ENCODE measurements at regions not wholly inside any gene's neighbourhood (a gene's known extent, or its start where the extent isn't known, plus 50 kb on each side); places are given as distances from the start of the nearest gene placed in this dataset.

- ATAC-seq (no peak), DNase-seq (ENCODE audit: low spot score) (no peak)
These were observed 284.0 kb upstream of the MC4R start for GRCh38 chr18:60656553-60656952.

- ATAC-seq (no peak), DNase-seq (ENCODE audit: low spot score) (no peak)
These were observed 289.9 kb upstream of the MC4R start for GRCh38 chr18:60662491-60662890.

- DNase-seq (ENCODE audit: low spot score) = no peak
- no peak for ATAC-seq
These were observed 290.8 kb upstream of the MC4R start for GRCh38 chr18:60663060-60663989.

GRCh38 chr18:60664736-60665135, 292.2 kb upstream of the MC4R start:
- DNase-seq (ENCODE audit: low spot score) = no peak
- ATAC-seq = no peak

GRCh38 chr18:60667016-60667415, 294.4 kb upstream of the MC4R start:
- no peak for DNase-seq (ENCODE audit: low spot score)
- ATAC-seq = no peak

- ATAC-seq (no peak), DNase-seq (ENCODE audit: low spot score) (no peak)
These were observed 296.0 kb upstream of the MC4R start for GRCh38 chr18:60668583-60668982.

GRCh38 chr18:60669938-60670337, 297.4 kb upstream of the MC4R start:
- ATAC-seq = no peak
- DNase-seq (ENCODE audit: low spot score) = no peak

- DNase-seq (ENCODE audit: low spot score) = no peak
- ATAC-seq = no peak
These were observed 298.4 kb upstream of the MC4R start for GRCh38 chr18:60671021-60671420.

- ATAC-seq = no peak
- no peak for DNase-seq (ENCODE audit: low spot score)
These were observed 302.6 kb upstream of the MC4R start for GRCh38 chr18:60675126-60675525.

- DNase-seq (ENCODE audit: low spot score) (no peak), ATAC-seq (no peak)
These were observed 303.2 kb upstream of the MC4R start for GRCh38 chr18:60675801-60676200.

- DNase-seq (ENCODE audit: low spot score) (no peak), ATAC-seq (no peak)
These were observed 304.2 kb upstream of the MC4R start for GRCh38 chr18:60676815-60677214.

GRCh38 chr18:60684843-60685513, 312.4 kb upstream of the MC4R start:
- peak; percentile 65 for ATAC-seq
- no peak for DNase-seq (ENCODE audit: low spot score)

- no peak for ATAC-seq
- DNase-seq (ENCODE audit: low spot score) = no peak
These were observed 313.6 kb upstream of the MC4R start for GRCh38 chr18:60686142-60686541.

GRCh38 chr18:60691061-60691460, 318.5 kb upstream of the MC4R start:
- ATAC-seq (no peak), DNase-seq (ENCODE audit: low spot score) (no peak)

GRCh38 chr18:60693426-60693825, 320.9 kb upstream of the MC4R start:
- DNase-seq (ENCODE audit: low spot score) = no peak
- no peak for ATAC-seq

GRCh38 chr18:60698901-60699300, 326.3 kb upstream of the MC4R start:
- ATAC-seq (no peak), DNase-seq (ENCODE audit: low spot score) (no peak)

GRCh38 chr18:60722742-60723141, 350.2 kb upstream of the MC4R start:
- no peak for ATAC-seq
- no peak for DNase-seq (ENCODE audit: low spot score)

GRCh38 chr18:60732143-60732542, 359.6 kb upstream of the MC4R start:
- DNase-seq (ENCODE audit: low spot score) (no peak), ATAC-seq (no peak)

GRCh38 chr18:60739212-60739611, 366.6 kb upstream of the MC4R start:
- no peak for DNase-seq (ENCODE audit: low spot score)
- ATAC-seq = no peak

GRCh38 chr18:60740313-60740712, 367.7 kb upstream of the MC4R start:
- no peak for DNase-seq (ENCODE audit: low spot score)
- no peak for ATAC-seq

- DNase-seq (ENCODE audit: low spot score) (no peak), ATAC-seq (no peak)
These were observed 373.9 kb upstream of the MC4R start for GRCh38 chr18:60746491-60746890.

- no peak for ATAC-seq
- DNase-seq (ENCODE audit: low spot score) = no peak
These were observed 374.3 kb upstream of the MC4R start for GRCh38 chr18:60746919-60747318.
